ENCODE measurements at regions not wholly inside any gene's neighbourhood (a gene's known extent, or its start where the extent isn't known, plus 50 kb on each side); places are given as distances from the start of the nearest gene placed in this dataset.

DNA sequence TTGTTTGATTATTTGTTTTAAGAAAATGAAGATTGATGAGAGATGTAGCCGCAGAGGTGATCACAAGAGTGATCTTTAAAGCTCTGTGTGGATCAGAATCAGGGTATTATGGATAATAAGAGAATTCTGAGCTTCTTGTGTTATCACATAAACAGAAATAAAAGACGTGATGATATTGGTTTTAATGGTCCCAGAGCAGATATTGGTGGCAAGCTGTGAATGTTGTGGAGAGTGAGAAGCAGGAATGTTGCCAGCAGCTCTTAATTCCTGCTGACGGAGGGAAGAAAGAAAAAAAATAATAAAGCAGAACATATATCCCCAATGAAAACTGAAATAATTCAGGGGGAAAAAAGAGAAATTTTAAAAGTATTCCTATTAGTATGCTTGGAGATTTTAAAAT, 1015.9 kb downstream of the PCDH18 start:
- no peak for ATAC-seq
- no peak for TF ChIP-seq RARB (CRISPR knock-in tag; IDR thresholded peaks at IDR 0.05)
- TF ChIP-seq GLIS3 (CRISPR knock-in tag; IDR thresholded peaks at IDR 0.05), result no peak
- TF ChIP-seq TCF4 (CRISPR knock-in tag; IDR thresholded peaks at IDR 0.05; ENCODE audit: borderline replicate concordance), result no peak
- TF ChIP-seq, protein P1, sequence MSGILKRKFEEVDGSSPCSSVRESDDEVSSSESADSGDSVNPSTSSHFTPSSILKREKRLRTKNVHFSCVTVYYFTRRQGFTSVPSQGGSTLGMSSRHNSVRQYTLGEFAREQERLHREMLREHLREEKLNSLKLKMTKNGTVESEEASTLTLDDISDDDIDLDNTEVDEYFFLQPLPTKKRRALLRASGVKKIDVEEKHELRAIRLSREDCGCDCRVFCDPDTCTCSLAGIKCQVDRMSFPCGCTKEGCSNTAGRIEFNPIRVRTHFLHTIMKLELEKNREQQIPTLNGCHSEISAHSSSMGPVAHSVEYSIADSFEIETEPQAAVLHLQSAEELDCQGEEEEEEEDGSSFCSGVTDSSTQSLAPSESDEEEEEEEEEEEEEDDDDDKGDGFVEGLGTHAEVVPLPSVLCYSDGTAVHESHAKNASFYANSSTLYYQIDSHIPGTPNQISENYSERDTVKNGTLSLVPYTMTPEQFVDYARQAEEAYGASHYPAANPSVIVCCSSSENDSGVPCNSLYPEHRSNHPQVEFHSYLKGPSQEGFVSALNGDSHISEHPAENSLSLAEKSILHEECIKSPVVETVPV (CRISPR knock-in tag; IDR thresholded peaks at IDR 0.05), result no peak
- TF ChIP-seq OSR1 (CRISPR knock-in tag; IDR thresholded peaks at IDR 0.05), result no peak
- TF ChIP-seq, protein P2, sequence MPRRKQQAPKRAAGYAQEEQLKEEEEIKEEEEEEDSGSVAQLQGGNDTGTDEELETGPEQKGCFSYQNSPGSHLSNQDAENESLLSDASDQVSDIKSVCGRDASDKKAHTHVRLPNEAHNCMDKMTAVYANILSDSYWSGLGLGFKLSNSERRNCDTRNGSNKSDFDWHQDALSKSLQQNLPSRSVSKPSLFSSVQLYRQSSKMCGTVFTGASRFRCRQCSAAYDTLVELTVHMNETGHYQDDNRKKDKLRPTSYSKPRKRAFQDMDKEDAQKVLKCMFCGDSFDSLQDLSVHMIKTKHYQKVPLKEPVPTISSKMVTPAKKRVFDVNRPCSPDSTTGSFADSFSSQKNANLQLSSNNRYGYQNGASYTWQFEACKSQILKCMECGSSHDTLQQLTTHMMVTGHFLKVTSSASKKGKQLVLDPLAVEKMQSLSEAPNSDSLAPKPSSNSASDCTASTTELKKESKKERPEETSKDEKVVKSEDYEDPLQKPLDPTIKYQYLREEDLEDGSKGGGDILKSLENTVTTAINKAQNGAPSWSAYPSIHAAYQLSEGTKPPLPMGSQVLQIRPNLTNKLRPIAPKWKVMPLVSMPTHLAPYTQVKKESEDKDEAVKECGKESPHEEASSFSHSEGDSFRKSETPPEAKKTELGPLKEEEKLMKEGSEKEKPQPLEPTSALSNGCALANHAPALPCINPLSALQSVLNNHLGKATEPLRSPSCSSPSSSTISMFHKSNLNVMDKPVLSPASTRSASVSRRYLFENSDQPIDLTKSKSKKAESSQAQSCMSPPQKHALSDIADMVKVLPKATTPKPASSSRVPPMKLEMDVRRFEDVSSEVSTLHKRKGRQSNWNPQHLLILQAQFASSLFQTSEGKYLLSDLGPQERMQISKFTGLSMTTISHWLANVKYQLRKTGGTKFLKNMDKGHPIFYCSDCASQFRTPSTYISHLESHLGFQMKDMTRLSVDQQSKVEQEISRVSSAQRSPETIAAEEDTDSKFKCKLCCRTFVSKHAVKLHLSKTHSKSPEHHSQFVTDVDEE (CRISPR knock-in tag; IDR thresholded peaks at IDR 0.05), result no peak
- no peak for TF ChIP-seq TOX (CRISPR knock-in tag; IDR thresholded peaks at IDR 0.05; ENCODE audit: borderline replicate concordance)
- TF ChIP-seq SNAI2 (CRISPR knock-in tag; IDR thresholded peaks at IDR 0.05), result no peak
- TF ChIP-seq ZC3H10 (CRISPR knock-in tag; IDR thresholded peaks at IDR 0.05), result no peak
- no peak for TF ChIP-seq BACH2 (CRISPR knock-in tag; IDR thresholded peaks at IDR 0.05; ENCODE audit: borderline replicate concordance)
- TF ChIP-seq ZNF8 (CRISPR knock-in tag; IDR thresholded peaks at IDR 0.05), result no peak
- no peak for TF ChIP-seq ARNTL (CRISPR knock-in tag; IDR thresholded peaks at IDR 0.05; ENCODE audit: borderline replicate concordance, low read depth)
- TF ChIP-seq ZNF70 (CRISPR knock-in tag; IDR thresholded peaks at IDR 0.05), result no peak
- no peak for TF ChIP-seq ZFP30 (CRISPR knock-in tag; IDR thresholded peaks at IDR 0.05)
- no peak for TF ChIP-seq ZFP3 (CRISPR knock-in tag; IDR thresholded peaks at IDR 0.05)
- TF ChIP-seq CSDC2 (CRISPR knock-in tag; IDR thresholded peaks at IDR 0.05), result no peak

DNA sequence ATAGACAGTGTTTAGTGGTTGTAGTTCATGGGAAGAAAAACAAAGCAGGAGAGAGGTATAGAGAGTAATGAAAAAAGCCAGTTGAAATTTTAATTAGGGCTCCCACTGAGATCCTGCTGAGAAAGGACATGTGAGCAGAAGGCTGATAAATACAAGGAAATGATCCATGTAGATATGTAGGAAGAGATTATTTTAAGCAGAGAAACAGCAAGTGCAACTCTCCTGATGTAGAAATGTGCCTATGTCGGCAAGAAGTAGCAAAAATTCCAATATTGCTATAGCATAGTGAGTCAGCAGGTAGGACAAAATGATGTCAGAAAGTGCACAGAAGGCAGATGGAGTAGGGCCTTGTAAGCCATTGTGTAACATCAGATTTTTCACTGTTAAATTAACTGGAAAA, 1027.3 kb downstream of the PCDH18 start:
- TF ChIP-seq ZNF70 (CRISPR knock-in tag; IDR thresholded peaks at IDR 0.05) (no peak), ZFP30 (CRISPR knock-in tag; IDR thresholded peaks at IDR 0.05) (no peak), TCF4 (CRISPR knock-in tag; IDR thresholded peaks at IDR 0.05; ENCODE audit: borderline replicate concordance) (no peak), ZNF565 (CRISPR knock-in tag; conservative IDR thresholded peaks at IDR 0.05; ENCODE audit: low read depth) (no peak), BACH2 (CRISPR knock-in tag; IDR thresholded peaks at IDR 0.05; ENCODE audit: borderline replicate concordance) (no peak), ZC3H10 (CRISPR knock-in tag; IDR thresholded peaks at IDR 0.05) (no peak), CSDC2 (CRISPR knock-in tag; IDR thresholded peaks at IDR 0.05) (no peak), ISL1 (CRISPR knock-in tag; IDR thresholded peaks at IDR 0.05) (no peak), RARB (CRISPR knock-in tag; IDR thresholded peaks at IDR 0.05) (no peak), GLIS3 (CRISPR knock-in tag; IDR thresholded peaks at IDR 0.05) (no peak), ZNF8 (CRISPR knock-in tag; IDR thresholded peaks at IDR 0.05) (no peak)
- TF ChIP-seq, protein P3, sequence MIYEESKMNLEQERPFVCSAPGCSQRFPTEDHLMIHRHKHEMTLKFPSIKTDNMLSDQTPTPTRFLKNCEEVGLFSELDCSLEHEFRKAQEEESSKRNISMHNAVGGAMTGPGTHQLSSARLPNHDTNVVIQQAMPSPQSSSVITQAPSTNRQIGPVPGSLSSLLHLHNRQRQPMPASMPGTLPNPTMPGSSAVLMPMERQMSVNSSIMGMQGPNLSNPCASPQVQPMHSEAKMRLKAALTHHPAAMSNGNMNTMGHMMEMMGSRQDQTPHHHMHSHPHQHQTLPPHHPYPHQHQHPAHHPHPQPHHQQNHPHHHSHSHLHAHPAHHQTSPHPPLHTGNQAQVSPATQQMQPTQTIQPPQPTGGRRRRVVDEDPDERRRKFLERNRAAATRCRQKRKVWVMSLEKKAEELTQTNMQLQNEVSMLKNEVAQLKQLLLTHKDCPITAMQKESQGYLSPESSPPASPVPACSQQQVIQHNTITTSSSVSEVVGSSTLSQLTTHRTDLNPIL (CRISPR knock-in tag; IDR thresholded peaks at IDR 0.05; ENCODE audit: low read depth), result no peak
- TF ChIP-seq, protein P4, sequence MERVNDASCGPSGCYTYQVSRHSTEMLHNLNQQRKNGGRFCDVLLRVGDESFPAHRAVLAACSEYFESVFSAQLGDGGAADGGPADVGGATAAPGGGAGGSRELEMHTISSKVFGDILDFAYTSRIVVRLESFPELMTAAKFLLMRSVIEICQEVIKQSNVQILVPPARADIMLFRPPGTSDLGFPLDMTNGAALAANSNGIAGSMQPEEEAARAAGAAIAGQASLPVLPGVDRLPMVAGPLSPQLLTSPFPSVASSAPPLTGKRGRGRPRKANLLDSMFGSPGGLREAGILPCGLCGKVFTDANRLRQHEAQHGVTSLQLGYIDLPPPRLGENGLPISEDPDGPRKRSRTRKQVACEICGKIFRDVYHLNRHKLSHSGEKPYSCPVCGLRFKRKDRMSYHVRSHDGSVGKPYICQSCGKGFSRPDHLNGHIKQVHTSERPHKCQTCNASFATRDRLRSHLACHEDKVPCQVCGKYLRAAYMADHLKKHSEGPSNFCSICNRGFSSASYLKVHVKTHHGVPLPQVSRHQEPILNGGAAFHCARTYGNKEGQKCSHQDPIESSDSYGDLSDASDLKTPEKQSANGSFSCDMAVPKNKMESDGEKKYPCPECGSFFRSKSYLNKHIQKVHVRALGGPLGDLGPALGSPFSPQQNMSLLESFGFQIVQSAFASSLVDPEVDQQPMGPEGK (CRISPR knock-in tag; IDR thresholded peaks at IDR 0.05; ENCODE audit: borderline replicate concordance), result no peak
- no peak for ATAC-seq

DNA sequence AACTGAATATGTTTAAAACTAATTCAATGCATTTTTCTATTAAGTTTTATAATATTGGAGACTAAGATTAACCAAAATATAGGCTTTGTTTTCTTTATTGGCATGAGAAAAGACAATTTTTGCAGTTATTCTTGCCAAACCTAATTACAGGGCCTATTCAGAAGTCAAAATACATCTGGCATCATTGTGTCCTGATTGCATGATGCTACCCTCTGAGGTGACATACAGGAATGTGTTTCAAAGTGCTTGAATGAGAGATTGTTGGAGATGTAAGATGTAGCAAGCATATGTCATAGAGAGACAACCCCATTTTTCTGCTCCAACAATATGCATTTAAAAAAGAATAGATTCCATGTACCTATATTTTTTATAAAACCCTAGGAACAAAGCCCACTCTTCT, 1036.4 kb downstream of the PCDH18 start:
- no peak for ATAC-seq
- TF ChIP-seq, protein P1 (CRISPR knock-in tag; IDR thresholded peaks at IDR 0.05), result no peak
- TF ChIP-seq, protein P4 (CRISPR knock-in tag; IDR thresholded peaks at IDR 0.05; ENCODE audit: borderline replicate concordance), result no peak
- TF ChIP-seq ZNF565 (CRISPR knock-in tag; conservative IDR thresholded peaks at IDR 0.05; ENCODE audit: low read depth) (no peak), ZC3H10 (CRISPR knock-in tag; IDR thresholded peaks at IDR 0.05) (no peak), ZFP30 (CRISPR knock-in tag; IDR thresholded peaks at IDR 0.05) (no peak)

Data from SK-N-SH treated with all-trans-retinoic acid at 6 μM for 48 hours (cell line).